A673 (cell line): ENCODE measurements at regions not wholly inside any gene's neighbourhood (a gene's known extent, or its start where the extent isn't known, plus 50 kb on each side); places are given as distances from the start of the nearest gene placed in this dataset.

ENCODE experiments used
- BruUV-seq: library from RNA; stranded (reverse); fragments of 400-500 nt; replicated peaks from 2 replicates; lab custom pipeline; 2021; lab: Mats Ljungman, UMichigan
- CTCF ChIA-PET: fragments of 300-600 bp; sonication (Branson Sonifier 250); formaldehyde crosslinking; loops from one replicate; lab custom pipeline; 2022; ENCODE audit warnings: antibody characterized with exemption; lab: Charles Lee
- POLR2A ChIA-PET: fragments of 300-600 bp; sonication (Branson Sonifier 250); formaldehyde crosslinking; loops from one replicate; lab custom pipeline; 2022; ENCODE audit warnings: antibody characterized with exemption; ENCODE audit not compliant: low non-redundant PET; lab: Charles Lee
- DNase-seq: peaks from one replicate; pipeline ENCODE4 v3.0.0-alpha.2; 2015; ENCODE audit warnings: low spot score
- H3K27ac ChIP-seq: fragments of 200-600 bp; sonication (generic); 2 replicates; pipeline ENCODE4 v1.5.1; 2016; ENCODE audit warnings: mixed run types, low read depth, mild to moderate bottlenecking, mixed read lengths, antibody characterized with exemption, low read length; ENCODE audit not compliant: poor library complexity, severe bottlenecking
- H3K27me3 ChIP-seq: fragments of 200-600 bp; sonication (generic); replicated peaks from 2 replicates; pipeline ENCODE4 v1.6.1; 2017; ENCODE audit warnings: mixed run types, low read depth, mild to moderate bottlenecking, mixed read lengths, antibody characterized with exemption, low read length; ENCODE audit not compliant: insufficient read depth, poor library complexity
- H3K36me3 ChIP-seq: fragments of 200-600 bp; sonication (generic); 2 replicates; pipeline ENCODE4 v1.6.1; 2016; ENCODE audit warnings: mixed run types, mild to moderate bottlenecking, mixed read lengths, antibody characterized with exemption, low read length; ENCODE audit not compliant: insufficient read depth, poor library complexity, severe bottlenecking
- H3K4me1 ChIP-seq: fragments of 200-600 bp; sonication (generic); 2 replicates; pipeline ENCODE4 v1.6.1; 2017; ENCODE audit warnings: mixed run types, mild to moderate bottlenecking, mixed read lengths, antibody characterized with exemption, low read length; ENCODE audit not compliant: insufficient read depth, poor library complexity, severe bottlenecking
- H3K4me3 ChIP-seq: fragments of 200-600 bp; sonication (generic); 2 replicates; pipeline ENCODE4 v1.5.1; 2016; ENCODE audit warnings: low read depth, mixed run types, mild to moderate bottlenecking, mixed read lengths, low read length; ENCODE audit not compliant: poor library complexity, severe bottlenecking
- H3K9me3 ChIP-seq: fragments of 200-600 bp; sonication (generic); 2 replicates; pipeline ENCODE4 v1.6.1; 2016; ENCODE audit warnings: mixed run types, low read depth, mild to moderate bottlenecking, mixed read lengths, antibody characterized with exemption, low read length; ENCODE audit not compliant: poor library complexity, severe bottlenecking
- CTCF ChIP-seq: fragments of 300-800, 200-600 bp; sonication (generic); conservative IDR thresholded peaks from 2 replicates; pipeline ENCODE4 v1.5.1; 2017; ENCODE audit warnings: low read depth, mild to moderate bottlenecking, antibody characterized with exemption, low read length, moderate library complexity, mixed read lengths
- EZH2 ChIP-seq: fragments of 200-600 bp; sonication (generic); IDR thresholded peaks from 2 replicates; pipeline ENCODE4 v1.6.1; 2017; ENCODE audit warnings: borderline replicate concordance, low read depth, mild to moderate bottlenecking, mixed read lengths, antibody characterized with exemption, low read length; ENCODE audit not compliant: poor library complexity, severe bottlenecking
- intact Hi-C: fragments of 100-400 bp; cut with micrococcal nuclease; formaldehyde crosslinking; loops from one replicate; pipeline ENCODE4 v1.10.0; 2022; ENCODE audit not compliant: unreplicated experiment

GRCh38 chr13:106225126-106225525 is 310.3 kb downstream of the EFNB2 start:
- TF ChIP-seq EZH2: no peak
- TF ChIP-seq CTCF: no peak
- BruUV-seq: no TSS peak
- no peak overlapping the region for H3K27ac ChIP-seq
- DNase-seq: no peak
- H3K4me1 ChIP-seq: no peaks in the 10 kb centered on the region
- no peaks in the 10 kb centered on the region for H3K27me3 ChIP-seq
- no peak overlapping the region for H3K4me3 ChIP-seq
- POLR2A ChIA-PET: no interaction called here
- H3K36me3 ChIP-seq: no peaks in the 10 kb centered on the region
- no peaks in the 10 kb centered on the region for H3K9me3 ChIP-seq
- CTCF ChIA-PET: no interaction called here
- intact Hi-C loops: no loop called here

- intact Hi-C loops: no loop called here
- no peak for DNase-seq
- H3K9me3 ChIP-seq: no peaks in the 10 kb centered on the region
- no peaks in the 10 kb centered on the region for H3K36me3 ChIP-seq
- no peak overlapping the region for H3K27ac ChIP-seq
- H3K4me3 ChIP-seq: no peak overlapping the region
- BruUV-seq: no TSS peak
- no peaks in the 10 kb centered on the region for H3K4me1 ChIP-seq
- TF ChIP-seq EZH2: no peak
- TF ChIP-seq CTCF: no peak
- POLR2A ChIA-PET: no interaction called here
- CTCF ChIA-PET: no interaction called here
- H3K27me3 ChIP-seq: no peaks in the 10 kb centered on the region
Observed at GRCh38 chr13:106220211-106220610, 315.3 kb downstream of the EFNB2 start.

- TF ChIP-seq EZH2: no peak
- no peak overlapping the region for H3K27ac ChIP-seq
- no peaks in the 10 kb centered on the region for H3K36me3 ChIP-seq
- no peak overlapping the region for H3K4me3 ChIP-seq
- H3K9me3 ChIP-seq: no peaks in the 10 kb centered on the region
- DNase-seq: no peak
- BruUV-seq: no TSS peak
- intact Hi-C loops: no loop called here
- H3K4me1 ChIP-seq: no peaks in the 10 kb centered on the region
- CTCF ChIA-PET: no interaction called here
- H3K27me3 ChIP-seq: no peaks in the 10 kb centered on the region
- POLR2A ChIA-PET: no interaction called here
Observed at GRCh38 chr13:106213028-106213757, 322.3 kb downstream of the EFNB2 start.
